HCT116 (cell line): ENCODE measurements at regions not wholly inside any gene's neighbourhood (a gene's known extent, or its start where the extent isn't known, plus 50 kb on each side); places are given as distances from the start of the nearest gene placed in this dataset.

Source experiments
- ATF3 ChIP-seq: IDR thresholded peaks from 2 replicates; pipeline ENCODE4 v1.6.1; 2012
- CEBPB ChIP-seq: IDR thresholded peaks from 2 replicates; pipeline ENCODE4 v1.6.1; 2012; ENCODE audit warnings: low read depth
- CTCF ChIP-seq, 3 experiments: fragments of 200-600 bp in 1 of 3; sonication (generic) in 1 of 3; IDR thresholded peaks in 2 of 3; conservative IDR thresholded peaks in 1 of 3; 2 replicates each; pipeline ENCODE4 v1.5.1; 2012 to 2017; ENCODE audit warnings: low read depth in 2 of 3, low read length in 2 of 3, antibody characterized with exemption in 1 of 3, borderline replicate concordance in 1 of 3, control low read depth in 1 of 3, mild to moderate bottlenecking in 1 of 3, mixed read lengths in 1 of 3, mixed run types in 1 of 3, moderate library complexity in 1 of 3; ENCODE audit not compliant: insufficient read depth in 1 of 3
- EZH2 ChIP-seq: fragments of 200-600 bp; sonication (generic); IDR thresholded peaks from 2 replicates; pipeline ENCODE4 v1.6.1; 2017; ENCODE audit warnings: antibody characterized with exemption, mixed run types
- POLR2A ChIP-seq: IDR thresholded peaks from 2 replicates; pipeline ENCODE4 v1.7.0; 2011; ENCODE audit warnings: borderline replicate concordance; ENCODE audit not compliant: insufficient read depth, insufficient read length; ENCODE audit errors: extremely low read depth
- RAD21 ChIP-seq: IDR thresholded peaks from 2 replicates; pipeline ENCODE4 v1.6.1; 2012; ENCODE audit warnings: low read depth, mild to moderate bottlenecking
- ZFX ChIP-seq: fragments of 450-650 bp; IDR thresholded peaks from 2 replicates; pipeline ENCODE4 v1.6.1; 2017
- TF ChIP-seq, protein P1 (sequence below): IDR thresholded peaks from 2 replicates; pipeline ENCODE4 v1.6.1; 2012

- TF ChIP-seq, protein P1, sequence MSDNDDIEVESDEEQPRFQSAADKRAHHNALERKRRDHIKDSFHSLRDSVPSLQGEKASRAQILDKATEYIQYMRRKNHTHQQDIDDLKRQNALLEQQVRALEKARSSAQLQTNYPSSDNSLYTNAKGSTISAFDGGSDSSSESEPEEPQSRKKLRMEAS = no peak
- TF ChIP-seq CTCF (IDR thresholded peaks at IDR 0.05 in 2 of 3, conservative IDR thresholded peaks at IDR 0.05 in 1 of 3; ENCODE audit: borderline replicate concordance in 1 of 3, insufficient read depth in 1 of 3, low read depth in 2 of 3, low read length in 2 of 3) = no peak
- no peak for TF ChIP-seq RAD21
- no peak for TF ChIP-seq ZFX
- TF ChIP-seq CEBPB = no peak
- TF ChIP-seq EZH2 = no peak
- no peak for TF ChIP-seq POLR2A
- TF ChIP-seq ATF3 = no peak
Observed at GRCh38 chr15:25624504-25625177, 185.8 kb upstream of the UBE3A start.
